Right forelimb (tissue), 1 donor: ENCODE measurements at regions not wholly inside any gene's neighbourhood (a gene's known extent, or its start where the extent isn't known, plus 50 kb on each side); places are given as distances from the start of the nearest gene placed in this dataset.

Experiments
- DNase-seq: peaks from one replicate; pipeline ENCODE4 v3.0.0-alpha.2; 2018

GRCh38 chr4:156593464-156593863 lies 378.1 kb downstream of the PDGFC start:
- no peak for DNase-seq

DNA sequence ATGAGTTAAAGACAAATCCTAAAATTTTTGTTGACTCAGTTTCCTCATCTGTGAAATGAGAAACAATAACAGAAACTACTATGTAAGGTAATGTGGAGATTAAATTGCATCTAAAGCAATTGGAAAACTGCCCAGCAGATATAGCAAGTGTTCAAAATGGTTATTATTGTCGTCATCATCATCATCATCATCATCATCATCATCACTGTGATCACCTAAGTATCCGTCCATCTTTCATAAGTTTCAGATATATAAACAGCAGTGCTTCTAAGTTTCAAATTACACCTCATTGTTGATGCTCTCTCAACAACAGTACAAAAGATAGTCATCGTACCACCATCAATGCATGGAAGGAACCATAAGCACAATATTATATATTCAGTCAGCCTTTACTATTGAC lies 379.9 kb downstream of the PDGFC start:
- DNase-seq, result no peak

DNA sequence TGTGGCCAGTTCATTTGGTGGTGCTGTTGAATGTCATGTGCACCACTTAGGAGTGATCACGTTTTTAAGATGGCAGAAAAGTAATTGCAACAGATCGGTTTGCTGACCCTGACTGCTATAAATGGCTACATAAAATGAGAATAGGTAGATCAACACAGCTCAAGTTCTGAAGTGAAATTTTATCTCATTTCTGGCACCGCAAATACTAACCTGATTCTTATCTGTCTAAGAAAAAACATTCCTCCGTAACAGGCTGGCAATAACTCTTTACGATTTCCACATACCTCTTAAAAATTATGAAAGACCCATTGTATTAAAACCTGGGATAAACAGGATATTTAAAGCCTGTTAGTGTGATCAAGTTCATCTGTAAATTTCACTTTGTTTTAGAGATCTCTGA lies 387.5 kb downstream of the PDGFC start:
- DNase-seq, result no peak

DNA sequence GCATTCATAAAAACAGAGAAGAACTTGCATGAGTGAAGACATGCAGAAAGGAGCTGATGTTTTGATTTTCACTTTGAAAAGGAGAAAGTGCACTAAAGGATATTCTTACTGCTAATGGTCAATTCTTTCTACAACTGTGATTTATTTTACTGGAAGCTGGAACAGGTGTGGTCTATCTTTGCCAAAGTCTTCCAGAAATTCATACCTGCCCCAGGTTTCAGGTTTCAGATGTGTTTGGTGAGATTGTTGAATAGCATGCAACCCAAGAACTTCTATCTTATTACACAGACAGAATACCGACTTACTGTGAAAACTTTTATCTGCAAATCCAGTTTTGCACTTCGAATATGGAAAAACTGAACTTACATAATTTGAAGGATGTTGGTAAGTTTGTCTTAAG lies 388.3 kb downstream of the PDGFC start:
- no peak for DNase-seq

DNA sequence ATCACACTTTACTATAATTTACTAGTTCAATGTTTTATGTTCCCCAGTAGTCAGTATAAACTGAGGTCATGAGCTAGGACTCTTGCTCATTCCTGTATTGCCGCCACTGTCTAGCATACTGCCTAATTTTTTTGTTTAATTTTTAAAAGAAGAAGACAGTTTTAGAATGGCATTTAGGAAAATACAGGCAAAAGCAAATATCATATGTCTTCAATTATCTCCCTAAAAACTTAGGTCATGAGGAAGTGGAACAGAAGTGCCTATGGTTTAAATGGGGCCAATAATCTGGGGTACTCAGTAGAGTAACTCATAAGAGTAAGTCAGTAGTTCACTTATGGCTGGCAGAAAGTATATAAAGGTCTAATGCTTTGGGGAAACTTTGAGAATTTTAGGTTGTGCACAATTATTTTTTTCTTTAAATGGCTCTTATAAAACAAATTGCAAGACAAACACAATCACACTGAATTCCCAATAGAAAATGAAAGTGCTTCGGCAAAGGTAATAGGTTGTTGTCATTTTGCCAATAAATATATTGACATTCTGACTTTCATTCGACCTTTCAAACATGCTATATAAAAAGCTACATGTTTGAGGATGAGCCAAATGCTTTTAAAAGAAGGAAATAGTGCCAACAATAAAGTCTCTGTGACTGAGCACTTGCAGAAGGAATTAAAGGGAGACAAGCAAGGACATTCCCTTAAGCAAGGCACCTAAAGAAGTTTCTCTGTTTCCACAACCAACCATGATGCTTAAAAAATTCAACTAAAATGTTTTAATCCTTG lies 390.1 kb downstream of the PDGFC start:
- DNase-seq, result no peak

GRCh38 chr4:156578713-156579112 lies 392.9 kb downstream of the PDGFC start:
- no peak for DNase-seq

DNA sequence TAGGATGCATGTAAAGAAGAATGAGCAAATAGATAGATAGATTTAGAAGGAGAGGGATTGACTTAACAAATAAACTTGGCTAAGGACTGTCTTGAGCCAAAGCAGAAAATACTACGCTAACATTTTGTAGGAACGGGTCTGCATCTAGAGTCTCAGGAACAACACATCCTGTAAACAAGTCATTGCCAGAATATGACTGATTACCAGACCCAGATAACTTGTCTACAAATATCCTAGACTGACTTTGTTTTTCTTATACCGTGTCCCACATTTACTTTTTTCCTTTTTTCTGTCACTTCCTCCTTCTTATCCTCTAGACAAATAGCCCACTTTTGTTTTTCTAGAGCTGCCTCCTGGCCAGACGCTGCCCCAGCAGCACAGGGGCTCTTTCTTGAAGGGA lies 393.6 kb downstream of the PDGFC start:
- DNase-seq, result no peak

DNA sequence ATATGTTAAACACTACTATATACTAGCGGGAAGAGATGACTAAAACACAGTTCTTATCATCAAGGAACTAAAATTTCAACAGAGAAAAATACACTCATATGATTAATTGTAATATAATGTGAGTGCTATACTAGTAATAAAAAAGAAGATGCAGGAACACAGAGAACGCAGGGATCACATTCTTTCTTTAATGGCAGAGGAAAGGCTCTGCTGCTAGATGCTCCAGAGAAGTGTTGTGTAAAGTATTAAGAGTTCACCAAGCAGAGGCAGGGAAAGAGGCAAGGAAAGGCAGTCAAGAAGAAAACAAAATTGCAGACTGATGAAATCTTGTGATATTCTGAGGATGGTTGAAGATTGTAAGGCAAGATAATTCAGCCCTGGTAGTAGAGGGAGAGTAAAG lies 394.7 kb downstream of the PDGFC start:
- no peak for DNase-seq

DNA sequence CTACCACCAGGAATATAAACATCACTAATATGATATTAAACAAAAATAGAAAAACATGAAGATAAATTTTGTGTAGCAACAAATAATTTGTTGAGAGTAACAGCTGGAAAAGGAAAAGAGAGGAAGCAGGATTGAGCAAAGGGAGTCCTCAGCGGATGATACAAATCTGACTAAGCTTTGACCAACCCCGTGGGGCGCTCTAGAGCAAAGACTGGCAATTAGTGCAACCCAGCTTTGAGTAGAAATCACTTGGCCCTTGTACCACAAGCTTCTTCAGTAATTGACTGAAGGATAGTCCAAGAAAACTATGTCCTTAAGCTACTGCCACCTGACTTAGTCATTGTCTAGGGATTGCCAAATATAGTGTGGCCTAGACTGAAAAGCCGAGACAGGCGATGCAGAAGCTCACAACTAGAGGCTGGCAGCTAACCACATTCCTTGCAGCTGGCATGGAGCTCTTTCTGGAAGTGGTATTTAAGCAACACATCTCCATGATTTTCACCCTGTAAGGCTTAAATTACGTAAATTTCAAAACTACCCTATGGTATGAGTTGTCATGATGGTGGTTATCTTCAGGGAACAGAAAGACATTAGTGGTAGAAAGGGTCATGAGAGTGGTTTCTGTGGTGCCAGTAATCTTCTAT lies 396.0 kb downstream of the PDGFC start:
- DNase-seq, result no peak

- no peak for DNase-seq
Observed at GRCh38 chr4:156571146-156571545, 400.5 kb downstream of the PDGFC start.

DNA sequence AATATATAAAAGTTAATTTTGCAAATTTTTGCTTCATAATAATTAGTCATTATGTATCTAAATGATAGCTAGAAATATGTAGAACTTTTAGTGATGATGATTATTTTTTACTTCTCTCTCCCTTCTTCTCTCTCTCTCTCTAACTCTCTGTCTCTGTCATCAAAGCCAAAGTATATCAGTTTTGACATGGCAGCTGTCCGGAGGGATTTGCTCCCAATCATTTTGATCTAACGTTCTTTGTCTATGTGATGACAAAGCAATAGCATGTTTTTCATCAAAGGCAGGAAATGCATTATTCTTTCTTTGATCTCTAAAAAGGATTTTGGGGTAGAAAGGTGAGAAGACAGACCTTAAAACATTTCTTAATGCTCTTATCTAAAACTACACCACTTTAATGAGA lies 402.1 kb downstream of the PDGFC start:
- no peak for DNase-seq

GRCh38 chr4:156568484-156568883 lies 403.1 kb downstream of the PDGFC start:
- DNase-seq, result no peak

DNA sequence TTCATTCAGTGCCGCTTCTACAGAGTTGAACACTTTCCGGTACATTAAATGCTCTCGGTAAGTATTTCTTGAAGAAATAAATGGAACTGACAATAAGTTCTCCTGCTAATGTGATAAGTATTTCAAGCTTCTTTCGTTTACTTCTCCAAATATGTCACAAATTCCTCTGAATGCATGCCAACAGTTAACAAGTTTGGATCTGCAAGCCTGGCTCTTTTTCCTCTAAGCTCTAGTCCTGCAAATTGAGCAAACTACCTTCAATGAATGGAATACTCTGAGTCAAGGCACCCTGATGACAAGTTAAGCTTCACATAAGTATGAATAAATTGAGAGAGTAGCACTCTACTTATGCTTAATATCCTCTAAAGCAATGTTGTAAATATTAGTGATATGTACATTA lies 403.6 kb downstream of the PDGFC start:
- no peak for DNase-seq

GRCh38 chr4:156560701-156561100 lies 410.9 kb downstream of the PDGFC start:
- DNase-seq, result no peak

- DNase-seq, result no peak
Observed at GRCh38 chr4:156559346-156559745, 412.3 kb downstream of the PDGFC start.

- DNase-seq, result peak; percentile 49
Observed at GRCh38 chr4:156558373-156559025, 413.1 kb downstream of the PDGFC start.

GRCh38 chr4:156557920-156558319 lies 413.7 kb downstream of the PDGFC start:
- DNase-seq, result no peak

- no peak for DNase-seq
Observed at GRCh38 chr4:156556336-156556735, 415.3 kb downstream of the PDGFC start.

GRCh38 chr4:156553659-156554058 lies 417.9 kb downstream of the PDGFC start:
- DNase-seq, result no peak

DNA sequence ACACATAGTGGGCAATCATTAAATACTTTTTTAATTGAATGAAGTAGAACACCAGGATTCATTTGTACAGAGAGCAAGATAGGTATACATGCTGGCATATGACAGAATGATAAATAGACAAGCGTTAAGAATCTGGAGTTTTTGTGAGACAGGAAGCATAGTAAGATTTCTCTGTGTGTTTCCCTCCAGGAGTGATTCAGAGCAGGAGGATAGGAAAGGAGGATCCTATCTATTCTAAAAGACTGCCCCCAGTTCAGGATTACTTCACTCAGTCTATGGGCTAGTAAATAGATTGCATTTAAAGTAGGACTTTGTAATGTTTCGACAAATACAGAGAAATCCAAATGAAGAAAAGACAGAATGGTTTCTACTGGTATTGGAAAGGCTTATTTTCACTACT lies 423.7 kb downstream of the PDGFC start:
- no peak for DNase-seq

- DNase-seq, result no peak
Observed at GRCh38 chr4:156547439-156547838, 424.2 kb downstream of the PDGFC start.

DNA sequence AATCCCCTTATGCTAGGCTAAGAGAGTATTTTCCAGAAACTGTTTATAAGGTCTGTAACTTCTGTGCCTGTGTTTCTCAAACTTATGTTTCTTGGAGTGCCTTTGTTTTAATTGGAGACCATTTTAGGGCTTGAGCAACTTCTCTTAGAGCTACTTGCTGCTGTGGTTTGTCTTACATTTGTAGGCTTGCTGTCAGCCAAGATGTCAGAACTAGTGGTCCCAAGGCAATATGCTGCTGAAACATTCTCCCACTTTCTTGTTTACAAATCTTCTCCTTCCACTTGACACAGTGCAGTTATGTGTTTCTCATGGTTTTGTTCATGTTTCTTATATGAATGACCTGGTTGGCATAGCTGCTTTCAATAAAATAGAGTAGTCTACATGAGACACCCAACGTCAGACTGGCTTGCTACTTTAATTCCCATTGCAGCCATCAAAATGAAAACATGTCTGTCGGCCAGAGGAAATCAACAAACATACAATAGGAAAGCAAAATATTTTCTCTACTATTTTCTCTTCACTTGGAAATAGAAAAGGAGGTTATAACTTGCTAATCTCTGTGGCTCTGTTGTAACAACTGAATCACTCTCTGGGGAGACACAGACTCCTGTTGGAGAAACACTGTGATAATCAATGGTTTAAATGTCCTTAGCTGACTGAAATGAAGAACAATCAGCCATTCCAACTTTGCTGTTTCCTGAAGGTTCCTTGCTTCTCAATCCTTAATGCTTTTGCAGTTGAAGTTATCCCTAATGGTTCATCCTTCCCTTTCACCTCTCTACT lies 426.4 kb downstream of the PDGFC start:
- no peak for DNase-seq

DNA sequence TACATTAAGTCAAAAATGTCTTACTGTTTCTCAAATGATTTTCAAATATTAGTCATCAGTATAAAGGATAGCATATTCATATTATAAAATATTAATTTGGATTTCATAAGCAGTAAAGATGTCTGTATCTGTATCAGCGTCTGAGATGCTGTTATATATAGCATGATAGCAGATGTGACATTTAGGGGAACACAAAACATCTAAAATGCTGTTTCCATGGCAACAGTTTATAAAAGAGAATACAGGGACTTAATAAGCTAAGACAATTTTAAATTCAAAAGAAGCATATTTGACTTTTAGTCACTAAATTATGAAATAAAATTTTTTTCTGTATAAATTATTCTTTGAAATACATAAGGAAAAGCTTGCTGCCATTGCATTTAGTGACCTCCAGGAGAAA lies 432.2 kb downstream of the PDGFC start:
- DNase-seq, result no peak
